RWPE2 (cell line): ENCODE measurements at regions not wholly inside any gene's neighbourhood (a gene's known extent, or its start where the extent isn't known, plus 50 kb on each side); places are given as distances from the start of the nearest gene placed in this dataset.

Experiments
- ATAC-seq: fragments of 200-7000 bp; cut with Tn5 transposase; 3 replicates; pipeline ENCODE4 v1.9.1; 2021; ENCODE audit warnings: low read depth
- DNase-seq: peaks from one replicate; pipeline ENCODE4 v3.0.0-alpha.2; 2020; ENCODE audit warnings: low spot score
- H3K27ac ChIP-seq: fragments of 450-650 bp; 2 replicates; pipeline ENCODE4 v1.5.1; 2017; ENCODE audit warnings: mild to moderate bottlenecking; ENCODE audit not compliant: poor library complexity, severe bottlenecking
- H3K27me3 ChIP-seq: fragments of 250-450 bp; sonication (Bioruptor Pico); 2 replicates; pipeline ENCODE4 v1.5.1; 2021; ENCODE audit warnings: mild to moderate bottlenecking, moderate library complexity; ENCODE audit not compliant: insufficient read depth, poor library complexity, severe bottlenecking
- H3K36me3 ChIP-seq: fragments of 250-450 bp; sonication (Bioruptor Pico); 2 replicates; pipeline ENCODE4 v1.5.1; 2020; ENCODE audit warnings: low read depth, mild to moderate bottlenecking, moderate library complexity
- H3K4me1 ChIP-seq: fragments of 250-450 bp; sonication (Bioruptor Pico); 2 replicates; pipeline ENCODE4 v1.5.1; 2021; ENCODE audit warnings: mild to moderate bottlenecking, moderate library complexity; ENCODE audit not compliant: insufficient read depth, poor library complexity, severe bottlenecking
- H3K4me3 ChIP-seq: fragments of 250-450 bp; sonication (Bioruptor Pico); 2 replicates; pipeline ENCODE4 v1.5.1; 2021; ENCODE audit warnings: mild to moderate bottlenecking, moderate library complexity; ENCODE audit not compliant: severe bottlenecking
- H3K9me3 ChIP-seq: fragments of 250-450 bp; sonication (Bioruptor Pico); 2 replicates; pipeline ENCODE4 v1.5.1; 2021; ENCODE audit warnings: mild to moderate bottlenecking, moderate library complexity; ENCODE audit not compliant: severe bottlenecking
- TF ChIP-seq, protein P1 (sequence below): fragments of 450-650 bp; IDR thresholded peaks from one replicate; pipeline ENCODE4 v1.5.1; 2017; ENCODE audit warnings: mild to moderate bottlenecking, moderate library complexity; ENCODE audit not compliant: poor library complexity, severe bottlenecking

DNA sequence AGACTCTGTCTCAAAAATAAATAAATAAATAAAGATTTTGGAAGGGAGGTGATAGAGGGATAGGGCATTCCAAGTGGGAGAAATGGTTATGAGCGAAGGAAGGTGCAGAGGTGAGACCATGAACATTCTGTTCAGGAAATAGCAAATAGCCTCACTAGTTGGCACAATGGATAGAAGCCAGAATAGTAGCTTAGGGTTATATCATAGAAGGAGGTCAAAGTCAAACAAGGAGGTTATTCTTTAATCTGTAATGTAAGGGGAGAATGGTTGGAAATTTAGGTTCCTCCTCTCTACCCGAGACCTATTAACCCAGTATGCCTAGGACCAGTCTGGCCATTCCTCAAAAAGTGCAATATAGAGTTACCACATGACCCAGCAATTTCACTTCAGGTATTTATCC lies 275.8 kb downstream of the MN1 start:
- no peak for ATAC-seq
- DNase-seq, result no peak
- TF ChIP-seq, protein P1, sequence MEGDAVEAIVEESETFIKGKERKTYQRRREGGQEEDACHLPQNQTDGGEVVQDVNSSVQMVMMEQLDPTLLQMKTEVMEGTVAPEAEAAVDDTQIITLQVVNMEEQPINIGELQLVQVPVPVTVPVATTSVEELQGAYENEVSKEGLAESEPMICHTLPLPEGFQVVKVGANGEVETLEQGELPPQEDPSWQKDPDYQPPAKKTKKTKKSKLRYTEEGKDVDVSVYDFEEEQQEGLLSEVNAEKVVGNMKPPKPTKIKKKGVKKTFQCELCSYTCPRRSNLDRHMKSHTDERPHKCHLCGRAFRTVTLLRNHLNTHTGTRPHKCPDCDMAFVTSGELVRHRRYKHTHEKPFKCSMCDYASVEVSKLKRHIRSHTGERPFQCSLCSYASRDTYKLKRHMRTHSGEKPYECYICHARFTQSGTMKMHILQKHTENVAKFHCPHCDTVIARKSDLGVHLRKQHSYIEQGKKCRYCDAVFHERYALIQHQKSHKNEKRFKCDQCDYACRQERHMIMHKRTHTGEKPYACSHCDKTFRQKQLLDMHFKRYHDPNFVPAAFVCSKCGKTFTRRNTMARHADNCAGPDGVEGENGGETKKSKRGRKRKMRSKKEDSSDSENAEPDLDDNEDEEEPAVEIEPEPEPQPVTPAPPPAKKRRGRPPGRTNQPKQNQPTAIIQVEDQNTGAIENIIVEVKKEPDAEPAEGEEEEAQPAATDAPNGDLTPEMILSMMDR, result no peak

DNA sequence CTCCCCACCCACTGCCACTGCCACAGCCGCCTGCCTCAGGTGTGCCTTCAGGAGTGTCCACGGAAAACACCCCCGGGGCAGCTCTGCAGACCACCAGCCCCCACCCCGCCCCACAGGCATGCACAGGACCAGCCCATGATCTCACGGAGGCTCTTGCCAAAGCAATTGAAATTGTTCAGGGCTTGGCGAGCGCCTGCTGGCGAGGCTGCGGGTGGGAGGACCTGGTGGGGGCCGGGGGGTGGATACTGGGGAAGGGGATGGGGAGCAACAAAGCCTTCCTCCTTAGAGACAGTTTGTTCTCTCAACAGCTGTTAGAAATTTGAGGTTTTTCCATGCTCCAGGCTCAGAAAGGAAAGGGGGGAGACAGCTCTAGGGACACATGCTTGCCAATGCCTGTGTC lies 274.7 kb downstream of the MN1 start:
- Histone ChIP-seq H3K4me3 (no peak overlapping the region), H3K27me3 (no peaks in the 10 kb centered on the region), H3K4me1 (no peaks in the 10 kb centered on the region), H3K36me3 (no peaks in the 10 kb centered on the region), H3K27ac (no peak overlapping the region), H3K9me3 (no peaks in the 10 kb centered on the region)
- TF ChIP-seq, protein P1, result no peak
- DNase-seq, result no peak
- no peak for ATAC-seq

More for the DNA sequence above, 275.8 kb downstream of the MN1 start:
- Histone ChIP-seq H3K4me1 (no peaks in the 10 kb centered on the region), H3K36me3 (no peaks in the 10 kb centered on the region), H3K27me3 (no peaks in the 10 kb centered on the region), H3K9me3 (no peaks in the 10 kb centered on the region), H3K27ac (no peak overlapping the region), H3K4me3 (no peak overlapping the region)

DNA sequence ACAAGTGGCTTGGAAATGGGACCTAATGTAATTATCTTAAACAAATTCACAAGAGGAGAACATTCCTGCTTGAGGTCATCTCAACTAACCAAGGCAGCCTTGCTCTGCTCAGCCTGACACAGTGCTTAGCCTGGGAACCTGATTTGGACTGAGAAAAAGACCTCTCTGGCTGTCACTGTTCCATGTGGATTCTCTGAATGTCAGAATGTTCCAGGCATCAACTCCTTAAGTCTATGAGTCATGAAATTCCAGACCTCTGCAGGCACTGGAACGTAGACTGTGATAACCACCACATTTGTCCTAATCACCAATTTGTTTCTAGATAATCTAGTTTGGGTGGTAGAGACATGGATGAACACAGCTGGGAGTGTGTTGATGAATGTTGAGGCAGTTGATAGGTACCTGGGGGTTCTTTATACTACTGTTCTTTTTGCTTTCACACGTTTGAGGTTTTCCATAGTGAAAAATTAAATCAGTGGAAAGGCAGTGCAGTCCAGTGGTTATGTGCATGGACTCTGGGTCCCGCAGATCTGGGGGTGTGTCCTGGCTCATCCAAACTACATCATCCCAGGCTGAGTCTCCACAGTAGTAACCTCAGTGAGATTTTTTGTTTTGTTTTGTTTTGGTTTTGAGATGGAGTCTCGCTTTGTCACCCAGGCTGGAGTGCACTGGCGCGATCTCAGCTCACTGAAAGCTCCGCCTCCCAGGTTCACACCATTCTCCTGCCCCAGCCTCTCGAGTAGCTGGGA lies 269.6 kb downstream of the MN1 start:
- DNase-seq (no peak), ATAC-seq (peak; percentile 86)
- no peaks in the 10 kb centered on the region for H3K4me1 ChIP-seq
- no peaks in the 10 kb centered on the region for H3K9me3 ChIP-seq
- H3K27me3 ChIP-seq, result no peaks in the 10 kb centered on the region
- H3K36me3 ChIP-seq, result no peaks in the 10 kb centered on the region
- no peak overlapping the region for H3K4me3 ChIP-seq
- H3K27ac ChIP-seq, result peak overlapping the region; percentile 21
- TF ChIP-seq, protein P1, result no peak

DNA sequence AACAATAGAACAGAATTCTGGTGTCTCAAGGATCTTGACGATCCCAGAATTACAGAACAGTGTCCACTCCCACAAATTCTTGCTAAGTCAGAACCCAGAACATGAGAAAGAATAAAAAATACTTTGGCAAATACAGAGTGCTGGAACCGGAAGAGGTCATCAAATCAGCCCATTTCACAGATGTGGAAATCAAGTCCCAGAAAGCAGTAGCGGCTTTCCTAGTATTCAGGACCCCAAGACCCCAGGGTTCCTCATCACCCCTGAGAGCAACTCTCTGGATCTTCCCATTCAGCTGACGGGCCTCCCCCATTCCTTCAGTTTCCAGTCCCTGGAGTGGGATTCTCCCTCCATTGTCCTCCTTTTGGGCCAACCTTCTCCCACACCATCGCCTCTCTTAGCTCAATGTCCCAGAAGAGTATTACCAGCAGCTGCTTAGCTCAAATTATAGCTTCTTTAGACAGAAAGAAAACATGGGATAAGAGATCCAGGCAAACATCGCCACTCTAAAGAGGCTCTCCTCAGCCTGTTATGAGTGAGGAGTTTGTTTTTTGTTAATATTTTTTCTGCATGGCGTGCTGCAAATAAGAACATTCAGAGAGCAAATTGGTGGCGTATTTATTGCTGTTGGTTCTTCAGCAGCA lies 268.3 kb downstream of the MN1 start:
- no peak for DNase-seq
- Histone ChIP-seq H3K9me3 (no peaks in the 10 kb centered on the region), H3K36me3 (no peaks in the 10 kb centered on the region), H3K27me3 (no peaks in the 10 kb centered on the region), H3K4me1 (no peaks in the 10 kb centered on the region), H3K4me3 (no peak overlapping the region), H3K27ac (no peak overlapping the region)
- no peak for ATAC-seq
- TF ChIP-seq, protein P1, result no peak

DNA sequence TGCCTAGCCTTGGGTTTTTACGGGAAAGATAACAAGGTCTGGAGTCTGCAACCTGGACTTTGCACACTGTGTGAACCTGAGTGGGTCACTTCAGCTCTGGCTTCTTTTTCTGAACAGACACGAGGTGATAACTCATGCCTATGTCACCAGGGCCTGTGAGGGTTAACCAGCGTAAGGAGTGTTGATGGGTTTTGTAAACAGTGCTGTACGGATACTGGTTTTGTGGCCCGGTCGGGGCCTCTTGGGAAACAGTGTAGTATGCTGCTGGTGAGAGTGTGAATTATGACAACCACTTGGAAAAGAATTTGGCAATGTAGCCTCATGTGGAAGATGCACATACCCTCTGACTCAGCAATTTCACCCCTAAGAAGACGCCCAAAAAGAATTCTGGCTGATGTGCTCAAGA lies 266.8 kb downstream of the MN1 start:
- Histone ChIP-seq H3K4me3 (no peak overlapping the region), H3K27me3 (no peaks in the 10 kb centered on the region), H3K9me3 (no peaks in the 10 kb centered on the region), H3K36me3 (no peaks in the 10 kb centered on the region), H3K4me1 (no peaks in the 10 kb centered on the region), H3K27ac (no peak overlapping the region)
- TF ChIP-seq, protein P1, result no peak
- ATAC-seq, result no peak
- DNase-seq, result no peak
